Tibial nerve (tissue), 4 donors: ENCODE measurements at regions not wholly inside any gene's neighbourhood (a gene's known extent, or its start where the extent isn't known, plus 50 kb on each side); places are given as distances from the start of the nearest gene placed in this dataset.

ENCODE experiments used
- CTCF ChIP-seq, 5 experiments: fragments of 200-600 bp in 3 of 5; fragments of 450-650 bp in 2 of 5; sonication (generic) in 3 of 5; IDR thresholded peaks; one replicate each; pipeline ENCODE4 v1.5.1; 2016 to 2019; ENCODE audit warnings: antibody characterized with exemption in 5 of 5, mild to moderate bottlenecking in 3 of 5, moderate library complexity in 2 of 5
- EP300 ChIP-seq, 2 donors: sonication (generic); formaldehyde crosslinking; IDR thresholded peaks; one replicate each; pipeline ENCODE4 v1.6.1; 2017; ENCODE audit warnings: antibody characterized with exemption in 2 of 2, mild to moderate bottlenecking in 1 of 2

GRCh38 chr15:96254173-96254572, 76.3 kb upstream of the NR2F2 start:
- no peak for TF ChIP-seq CTCF (IDR thresholded peaks at IDR 0.05)
- TF ChIP-seq EP300 (IDR thresholded peaks at IDR 0.05) = no peak
